Stomach (tissue), 8 donors: ENCODE measurements at regions not wholly inside any gene's neighbourhood (a gene's known extent, or its start where the extent isn't known, plus 50 kb on each side); places are given as distances from the start of the nearest gene placed in this dataset.

Experiments used
- DNase-seq, 2 donors: peaks; one replicate each; pipeline versions ENCODE4 v3.0.0 to v3.0.0-alpha.2; 2013 to 2019
- H3K27ac ChIP-seq, 5 donors: fragments of 200-600 bp in 4 of 5; sonication (generic) in 4 of 5; one replicate each; pipeline ENCODE4 v1.5.1; 2013 to 2019; ENCODE audit warnings: mild to moderate bottlenecking in 1 of 5, moderate library complexity in 1 of 5
- H3K27me3 ChIP-seq, 3 donors: fragments of 200-600 bp; sonication (generic); one replicate each; pipeline ENCODE4 v1.5.1; 2017 to 2019; ENCODE audit warnings: mixed run types in 1 of 3
- H3K36me3 ChIP-seq, 4 donors: fragments of 200-600 bp; sonication (generic); 1 replicate in 3 of 4; 2 replicates in 1 of 4; pipeline ENCODE4 v1.5.1; 2016 to 2019
- H3K4me1 ChIP-seq, 4 donors: fragments of 200-600 bp; sonication (generic); one replicate each; pipeline ENCODE4 v1.5.1; 2016 to 2019
- H3K4me3 ChIP-seq, 4 donors: fragments of 200-600 bp; sonication (generic) in 3 of 4; one replicate each; pipeline ENCODE4 v1.5.1; 2016 to 2019; ENCODE audit warnings: mild to moderate bottlenecking in 1 of 4
- H3K9me3 ChIP-seq, 4 donors: fragments of 200-600 bp; sonication (generic); one replicate each; pipeline ENCODE4 v1.5.1; 2016 to 2019
- EP300 ChIP-seq: sonication (generic); formaldehyde crosslinking; IDR thresholded peaks from one replicate; pipeline ENCODE4 v1.6.1; 2017; ENCODE audit warnings: antibody characterized with exemption
- POLR2A ChIP-seq, 4 donors: fragments of 450-650 bp; IDR thresholded peaks; one replicate each; pipeline ENCODE4 v1.6.1; 2016; ENCODE audit warnings: antibody characterized with exemption in 4 of 4, control low read depth in 2 of 4, mild to moderate bottlenecking in 1 of 4, moderate library complexity in 1 of 4
- POLR2AphosphoS5 ChIP-seq, 3 donors: sonication (generic); formaldehyde crosslinking; IDR thresholded peaks; one replicate each; pipeline ENCODE4 v1.6.1; 2016; ENCODE audit warnings: antibody characterized with exemption in 3 of 3
- WGBS, 5 donors: extraction: QIAGEN DNeasy Blood & Tissue Kit in 3 of 5; methylation state at CpG; one replicate each; pipeline versions ENCODE4 v1.1.5 to v1.1.7; 2013 to 2018; 5-methylcytosine and 5-hydroxymethylcytosine counted together
- intact Hi-C: fragments of 100-400 bp; cut with DNase I; formaldehyde crosslinking; loops from one replicate; pipeline ENCODE4 v1.15.1; 2023; ENCODE audit warnings: low total_unique reads
- TF ChIP-seq, protein P1 (sequence below), 7 experiments: fragments of 450-650 bp in 4 of 7; fragments of 200-600 bp in 3 of 7; sonication (generic) in 3 of 7; IDR thresholded peaks; one replicate each; pipeline ENCODE4 v1.5.1; 2016 to 2019; ENCODE audit warnings: antibody characterized with exemption in 7 of 7, control low read depth in 2 of 7, mild to moderate bottlenecking in 1 of 7
- donor health status: healthy with polysubstance abuse.
- donor health status: Bipolar disorder and iron deficiency.
- donor health status: healthy.

DNA sequence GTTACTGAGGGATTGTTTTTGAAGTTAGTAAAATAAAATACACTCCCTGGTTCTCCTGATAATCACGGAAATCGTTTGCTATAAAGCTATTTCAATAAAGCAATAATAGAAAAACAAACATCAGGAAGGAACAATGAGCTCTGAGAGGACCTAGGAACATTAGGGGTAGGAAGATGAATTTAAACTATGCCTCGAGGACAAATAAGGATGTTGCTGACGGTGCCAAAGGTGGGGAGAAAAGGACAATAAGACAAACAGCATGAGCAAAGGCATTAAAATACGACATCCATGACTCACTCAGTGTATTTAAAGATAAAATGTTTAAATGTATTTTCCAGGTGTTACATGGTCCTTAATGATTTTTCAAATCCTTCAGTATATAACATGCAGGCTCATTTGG is 110.3 kb downstream of the MTNR1A start:
- intact Hi-C loops: no loop called here
- Histone ChIP-seq H3K27me3 (no peaks in the 10 kb centered on the region), H3K4me3 (no peak overlapping the region), H3K27ac (no peak overlapping the region), H3K36me3 (no peaks in the 10 kb centered on the region), H3K9me3 (peaks cover 0 to 4% (median 1%) of the 10 kb centered on the region in 4 donors), H3K4me1 (no peaks in the 10 kb centered on the region)
- TF ChIP-seq, protein P1, sequence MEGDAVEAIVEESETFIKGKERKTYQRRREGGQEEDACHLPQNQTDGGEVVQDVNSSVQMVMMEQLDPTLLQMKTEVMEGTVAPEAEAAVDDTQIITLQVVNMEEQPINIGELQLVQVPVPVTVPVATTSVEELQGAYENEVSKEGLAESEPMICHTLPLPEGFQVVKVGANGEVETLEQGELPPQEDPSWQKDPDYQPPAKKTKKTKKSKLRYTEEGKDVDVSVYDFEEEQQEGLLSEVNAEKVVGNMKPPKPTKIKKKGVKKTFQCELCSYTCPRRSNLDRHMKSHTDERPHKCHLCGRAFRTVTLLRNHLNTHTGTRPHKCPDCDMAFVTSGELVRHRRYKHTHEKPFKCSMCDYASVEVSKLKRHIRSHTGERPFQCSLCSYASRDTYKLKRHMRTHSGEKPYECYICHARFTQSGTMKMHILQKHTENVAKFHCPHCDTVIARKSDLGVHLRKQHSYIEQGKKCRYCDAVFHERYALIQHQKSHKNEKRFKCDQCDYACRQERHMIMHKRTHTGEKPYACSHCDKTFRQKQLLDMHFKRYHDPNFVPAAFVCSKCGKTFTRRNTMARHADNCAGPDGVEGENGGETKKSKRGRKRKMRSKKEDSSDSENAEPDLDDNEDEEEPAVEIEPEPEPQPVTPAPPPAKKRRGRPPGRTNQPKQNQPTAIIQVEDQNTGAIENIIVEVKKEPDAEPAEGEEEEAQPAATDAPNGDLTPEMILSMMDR (IDR thresholded peaks at IDR 0.05): no peak
- TF ChIP-seq EP300 (no peak), POLR2A (IDR thresholded peaks at IDR 0.05) (no peak), POLR2AphosphoS5 (IDR thresholded peaks at IDR 0.05) (no peak)
- DNase-seq: no peak
- WGBS, 5 donors: 34 to 51% (median 43%) methylated on average over 5 of the region's 5 CpGs

DNA sequence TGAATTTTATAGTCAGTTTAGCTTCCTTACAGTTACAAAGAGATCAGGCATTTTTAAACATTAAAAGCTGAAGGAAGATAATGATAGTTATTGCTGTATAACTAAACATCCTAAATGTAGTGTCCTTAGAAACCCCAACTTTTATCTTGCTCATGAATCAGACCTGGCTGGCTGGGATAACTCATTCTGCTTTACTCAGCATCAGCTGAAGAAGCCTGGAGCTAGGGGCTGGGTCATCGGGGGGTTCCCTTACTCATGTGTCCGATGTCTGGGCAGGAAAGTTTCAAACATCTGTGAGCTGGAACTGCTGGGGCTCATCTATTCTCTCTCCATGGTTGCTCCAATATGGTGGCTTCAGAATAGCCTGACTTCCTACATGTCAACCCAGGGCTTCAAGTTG is 113.9 kb downstream of the MTNR1A start:
- H3K4me1 ChIP-seq: no peaks in the 10 kb centered on the region
- H3K36me3 ChIP-seq: no peaks in the 10 kb centered on the region
- H3K27me3 ChIP-seq: no peaks in the 10 kb centered on the region
- no peak overlapping the region for H3K4me3 ChIP-seq
- intact Hi-C loops: no loop called here
- no peak overlapping the region for H3K27ac ChIP-seq
- H3K9me3 ChIP-seq: no peaks in the 10 kb centered on the region
- TF ChIP-seq POLR2AphosphoS5 (IDR thresholded peaks at IDR 0.05): no peak
- no peak for TF ChIP-seq EP300
- TF ChIP-seq POLR2A (IDR thresholded peaks at IDR 0.05): no peak
- TF ChIP-seq, protein P1 (IDR thresholded peaks at IDR 0.05): no peak
- no peak for DNase-seq
- 77 to 94% (median 90%) methylated on average over 2 of the region's 2 CpGs for WGBS, 5 donors

DNA sequence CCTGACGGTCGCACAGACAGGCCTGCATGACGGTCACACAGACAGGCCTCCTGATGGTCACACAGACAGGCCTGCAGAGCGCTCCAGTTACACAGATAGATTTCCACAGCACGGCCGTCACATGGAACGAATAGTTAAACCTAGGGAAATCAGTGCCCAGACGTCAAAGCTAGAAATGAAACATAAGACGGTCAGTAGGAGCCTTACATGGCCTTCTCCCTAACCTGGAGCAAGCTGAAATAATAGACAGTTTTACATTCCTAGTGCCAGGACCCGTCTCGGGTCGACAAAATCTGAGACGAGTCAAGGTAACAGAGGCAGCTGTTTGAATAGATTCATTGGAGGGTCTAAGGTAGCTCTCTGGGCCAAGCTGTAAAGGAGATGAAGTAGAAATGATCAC is 126.9 kb downstream of the MTNR1A start:
- Histone ChIP-seq H3K27ac (no peak overlapping the region), H3K27me3 (no peaks in the 10 kb centered on the region), H3K36me3 (no peaks in the 10 kb centered on the region), H3K4me3 (no peak overlapping the region), H3K4me1 (no peaks in the 10 kb centered on the region), H3K9me3 (no peaks in the 10 kb centered on the region)
- TF ChIP-seq POLR2A (IDR thresholded peaks at IDR 0.05) (no peak), POLR2AphosphoS5 (IDR thresholded peaks at IDR 0.05) (no peak), EP300 (no peak)
- TF ChIP-seq, protein P1 (IDR thresholded peaks at IDR 0.05): no peak
- no peak for DNase-seq
- 86 to 93% (median 91%) methylated on average over 13 of the region's 13 CpGs for WGBS, 5 donors
- intact Hi-C loops: no loop called here

DNA sequence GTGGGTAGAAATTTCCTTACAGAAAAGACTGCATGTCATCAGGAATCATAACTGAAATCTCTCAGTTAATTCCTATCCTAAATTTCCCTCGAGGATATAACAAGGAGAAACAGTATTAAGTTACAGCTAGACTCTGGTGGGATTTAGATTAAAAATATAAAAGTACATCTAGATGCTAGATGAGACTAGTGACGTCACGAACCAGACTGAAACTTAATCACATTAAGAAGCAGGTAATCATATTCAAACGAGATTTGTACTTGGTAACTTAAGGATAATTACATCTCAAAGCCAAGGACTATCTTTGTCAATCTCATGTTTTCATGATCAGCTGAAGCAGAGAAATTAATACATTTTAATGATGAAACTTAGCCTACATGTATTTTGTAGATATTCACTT is 130.6 kb downstream of the MTNR1A start:
- H3K4me3 ChIP-seq: no peak overlapping the region
- H3K27me3 ChIP-seq: no peaks in the 10 kb centered on the region
- 47 to 77% (median 54%) methylated on average over 4 of the region's 4 CpGs for WGBS, 5 donors
- H3K36me3 ChIP-seq: no peaks in the 10 kb centered on the region
- no peaks in the 10 kb centered on the region for H3K4me1 ChIP-seq
- no peak for DNase-seq
- TF ChIP-seq, protein P1 (IDR thresholded peaks at IDR 0.05): no peak
- TF ChIP-seq EP300: no peak
- no peak for TF ChIP-seq POLR2AphosphoS5 (IDR thresholded peaks at IDR 0.05)
- TF ChIP-seq POLR2A (IDR thresholded peaks at IDR 0.05): no peak
- no peaks in the 10 kb centered on the region for H3K9me3 ChIP-seq
- intact Hi-C loops: no loop called here
- no peak overlapping the region for H3K27ac ChIP-seq
